GM18498 (cell line): ENCODE measurements at regions not wholly inside any gene's neighbourhood (a gene's known extent, or its start where the extent isn't known, plus 50 kb on each side); places are given as distances from the start of the nearest gene placed in this dataset.
"Not testable (repeated sequence)": the region's sequence is repeated elsewhere in the genome, so short reads cannot be mapped to it uniquely, and the experiment has no call there.

Source experiments
- ATAC-seq: cut with Tn5 transposase; IDR thresholded peaks from one replicate; pipeline ENCODE4 v1.9.1; 2021; ENCODE audit warnings: mild to moderate bottlenecking, moderate library complexity; ENCODE audit not compliant: unreplicated experiment

DNA sequence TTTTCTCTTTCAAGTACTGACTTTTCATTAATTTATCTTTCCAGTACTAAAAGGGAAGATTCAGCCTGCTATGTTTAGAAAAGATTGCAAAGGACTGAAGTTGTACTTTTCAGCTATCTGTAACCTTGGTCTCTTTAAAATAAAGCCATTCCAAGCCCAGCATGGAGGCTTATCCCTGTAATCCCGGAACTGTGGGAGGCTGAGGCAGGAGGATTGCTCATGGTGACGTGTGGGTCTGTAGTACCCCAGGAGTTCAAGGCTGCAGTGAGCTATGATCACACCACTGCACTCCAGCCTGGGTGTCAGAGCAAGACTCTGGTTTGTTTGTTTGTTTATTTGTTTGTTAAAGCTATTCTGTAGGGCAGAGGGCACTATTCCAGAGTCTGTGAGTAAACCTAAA lies 50.6 kb upstream of the TMEM170B start:
- no peak for ATAC-seq

DNA sequence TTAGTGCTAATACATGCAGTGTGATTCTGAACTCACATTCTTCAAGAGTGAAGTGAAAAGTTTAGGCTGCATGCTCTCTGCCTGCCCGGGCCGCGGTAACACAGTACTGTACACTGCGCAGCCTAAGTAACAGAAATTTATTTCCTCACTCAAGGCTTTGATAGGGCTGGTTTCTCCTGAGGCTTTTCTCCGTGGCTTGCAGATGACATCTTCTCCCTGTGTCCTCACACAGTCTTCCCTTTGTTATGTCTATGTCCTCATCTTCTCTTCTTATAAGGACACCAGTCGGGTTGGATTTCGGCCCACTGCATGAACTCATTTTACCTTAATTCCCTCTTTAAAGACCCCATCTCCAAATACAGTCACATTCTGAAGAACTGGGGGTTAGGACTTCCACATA lies 51.1 kb upstream of the TMEM170B start:
- ATAC-seq, result no peak

DNA sequence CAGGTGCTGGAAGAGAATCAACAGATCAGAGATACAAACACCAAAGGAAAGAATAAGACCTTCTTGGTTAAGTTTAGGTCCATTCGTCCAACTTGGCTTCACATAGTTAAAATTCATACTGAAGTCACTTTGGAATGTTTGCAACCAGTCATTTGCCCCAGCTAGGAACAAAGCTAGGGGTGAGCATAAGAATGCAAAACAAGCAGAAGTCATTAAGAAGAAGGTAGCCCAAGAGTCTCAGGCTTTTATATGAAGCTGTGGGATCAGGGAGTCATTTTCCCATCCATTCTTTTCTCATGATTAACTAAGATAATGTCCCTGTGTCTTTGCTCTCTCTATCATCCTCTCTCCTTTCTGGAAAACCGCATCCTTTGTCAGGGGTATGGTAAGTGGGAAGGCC lies 51.5 kb upstream of the TMEM170B start:
- ATAC-seq, result no peak

DNA sequence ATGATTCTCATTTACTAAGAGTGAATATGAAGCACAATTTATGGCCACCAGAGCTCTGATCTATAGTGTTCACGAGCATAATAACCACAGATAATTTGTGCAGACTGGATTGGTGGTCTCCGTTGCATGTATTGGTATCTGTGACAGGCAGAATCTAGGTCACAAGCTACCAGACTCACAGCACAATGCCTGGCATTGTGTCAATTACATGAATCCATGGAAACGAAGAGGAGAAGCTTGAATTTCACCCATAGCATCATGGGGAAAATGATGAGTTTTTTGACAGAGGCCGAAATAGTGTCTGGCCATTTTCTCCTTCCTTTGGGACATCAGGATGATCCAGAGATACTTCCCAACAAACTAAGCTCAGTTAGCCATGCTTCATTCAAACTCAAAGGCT lies 52.3 kb upstream of the TMEM170B start:
- no peak for ATAC-seq

DNA sequence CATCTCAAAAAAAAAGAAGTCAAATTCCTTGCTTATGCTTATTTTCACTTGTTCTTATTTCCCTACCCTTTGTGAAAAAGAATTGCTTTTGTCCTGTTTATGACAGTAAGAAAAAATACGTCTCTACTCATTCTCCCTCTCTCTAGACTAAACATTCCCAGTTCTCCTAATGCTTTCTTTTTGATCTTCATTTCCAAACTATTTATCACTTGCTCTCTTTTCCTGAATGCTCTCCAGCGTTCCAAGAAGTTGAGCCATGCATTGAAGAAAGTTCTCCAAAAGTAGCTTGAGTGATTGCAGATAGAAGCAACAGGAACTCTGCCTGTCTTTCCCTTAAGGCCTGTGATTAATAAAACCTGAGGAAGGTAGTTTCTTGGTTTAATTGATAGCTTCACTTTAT lies 53.1 kb upstream of the TMEM170B start:
- no peak for ATAC-seq

GRCh38 chr6:11482616-11483015 lies 54.9 kb upstream of the TMEM170B start:
- no peak for ATAC-seq

- ATAC-seq, result no peak
Observed at GRCh38 chr6:11480541-11480940, 57.0 kb upstream of the TMEM170B start.

DNA sequence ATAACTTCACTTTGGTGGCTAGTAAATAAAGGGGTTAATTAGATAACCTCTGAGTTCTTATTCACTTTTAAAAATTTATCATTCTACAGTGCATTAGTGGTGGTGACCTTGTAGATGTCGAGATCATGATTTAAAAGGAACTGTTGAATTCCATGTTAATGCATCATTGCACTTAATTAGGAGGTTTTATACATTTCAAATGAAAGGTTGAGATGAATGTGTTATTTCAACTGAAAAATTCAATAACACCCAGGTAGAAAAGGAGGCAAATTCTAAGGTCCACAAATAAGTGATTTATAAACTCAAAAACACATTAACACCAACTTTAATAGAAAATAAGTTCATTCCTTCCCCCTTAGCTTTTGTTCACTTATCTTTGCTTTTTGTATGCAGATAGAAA lies 58.3 kb upstream of the TMEM170B start:
- ATAC-seq, result no peak

DNA sequence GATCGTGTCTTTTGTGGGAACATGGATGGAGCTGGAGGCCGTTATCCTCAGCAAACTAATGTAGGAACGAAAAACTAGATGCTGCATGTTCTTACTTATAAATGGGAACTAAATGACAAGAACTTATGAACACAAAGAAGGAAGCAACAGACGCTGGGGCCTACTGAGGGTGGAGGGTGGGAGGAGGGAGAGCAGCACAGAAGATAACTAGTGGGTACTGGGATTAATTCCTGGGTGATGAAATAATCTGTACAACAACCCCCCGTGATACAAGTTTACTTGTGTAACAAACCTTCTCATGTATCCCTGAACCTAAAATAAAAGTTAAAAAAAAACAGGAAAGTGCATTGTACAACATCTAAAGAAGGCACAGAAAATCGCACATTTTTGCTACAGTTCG lies 59.0 kb upstream of the TMEM170B start:
- no peak for ATAC-seq

DNA sequence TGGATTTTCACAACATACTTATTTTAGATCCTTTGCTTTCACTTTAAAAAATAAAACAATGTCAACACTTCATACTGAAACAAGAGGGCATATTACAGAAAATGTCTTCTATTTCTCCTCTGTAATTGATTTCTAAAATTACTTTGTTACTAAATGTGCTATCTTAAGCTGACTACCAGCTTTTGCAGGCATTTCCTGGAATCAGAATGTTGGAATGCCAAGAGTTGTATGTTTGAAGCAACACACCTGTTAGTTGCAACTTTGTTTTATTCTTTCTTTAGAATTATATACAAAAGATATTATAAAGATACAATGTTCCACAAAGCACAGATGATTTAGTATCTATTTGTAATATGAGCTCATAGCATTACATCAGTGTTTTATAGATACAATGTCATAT lies 62.5 kb upstream of the TMEM170B start:
- no peak for ATAC-seq

DNA sequence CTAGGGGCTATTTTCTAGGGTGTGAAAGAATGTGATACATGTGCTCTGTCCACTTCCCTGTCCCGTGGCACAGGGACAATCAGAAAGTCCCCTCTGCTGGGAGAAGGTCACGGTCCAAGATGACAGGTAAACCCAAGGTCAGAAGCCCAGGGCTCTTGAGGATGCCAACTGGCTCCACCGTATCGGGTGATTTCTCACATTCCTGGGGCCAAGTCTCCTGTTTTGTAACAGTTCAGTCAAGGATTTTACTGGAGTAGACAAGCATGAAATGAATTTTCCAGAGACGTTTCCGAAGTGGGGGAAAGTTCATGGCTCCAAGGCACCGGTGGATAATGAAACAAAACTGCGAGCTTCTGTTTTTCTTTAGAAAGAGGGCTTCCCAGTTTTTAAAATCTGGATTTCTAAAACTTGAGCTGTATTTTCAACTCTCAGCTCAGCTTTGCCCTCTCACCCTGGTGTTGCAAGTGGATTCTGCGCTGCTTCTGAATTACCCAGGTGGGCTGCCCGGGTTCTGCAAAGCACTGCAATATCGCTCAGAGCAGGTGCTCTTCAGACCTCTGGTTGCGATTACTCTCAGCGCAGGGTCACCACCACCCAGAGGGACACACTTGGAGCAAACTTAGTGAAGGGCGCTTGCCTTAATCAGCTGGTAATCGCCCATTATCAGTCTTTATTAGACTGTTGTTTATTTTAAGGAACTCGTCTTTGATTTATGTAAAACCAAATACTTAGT lies 64.4 kb upstream of the TMEM170B start:
- ATAC-seq, result no peak

DNA sequence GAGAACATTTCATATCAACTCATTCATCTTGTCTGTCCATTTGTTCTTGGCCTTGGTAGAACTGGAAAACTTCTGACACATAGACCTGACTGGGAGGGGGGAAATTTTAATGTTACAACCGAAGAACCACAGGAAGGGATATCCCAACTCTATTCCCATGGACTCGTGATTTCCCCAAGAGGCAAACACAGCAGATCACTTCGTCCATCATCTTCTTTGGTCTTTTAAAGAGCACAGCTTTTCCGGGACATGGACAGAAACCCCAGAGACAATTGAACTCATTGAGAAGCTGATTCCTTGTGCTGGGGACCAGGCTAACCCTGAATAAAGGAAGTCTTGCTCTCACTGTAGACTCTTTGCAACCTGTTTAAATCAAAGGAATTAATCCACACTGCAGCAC lies 66.3 kb upstream of the TMEM170B start:
- ATAC-seq, result no peak

GRCh38 chr6:11469684-11470083 lies 67.9 kb upstream of the TMEM170B start:
- no peak for ATAC-seq

- not testable (repeated sequence) for ATAC-seq
Observed at GRCh38 chr6:11468271-11468670, 69.3 kb upstream of the TMEM170B start.

DNA sequence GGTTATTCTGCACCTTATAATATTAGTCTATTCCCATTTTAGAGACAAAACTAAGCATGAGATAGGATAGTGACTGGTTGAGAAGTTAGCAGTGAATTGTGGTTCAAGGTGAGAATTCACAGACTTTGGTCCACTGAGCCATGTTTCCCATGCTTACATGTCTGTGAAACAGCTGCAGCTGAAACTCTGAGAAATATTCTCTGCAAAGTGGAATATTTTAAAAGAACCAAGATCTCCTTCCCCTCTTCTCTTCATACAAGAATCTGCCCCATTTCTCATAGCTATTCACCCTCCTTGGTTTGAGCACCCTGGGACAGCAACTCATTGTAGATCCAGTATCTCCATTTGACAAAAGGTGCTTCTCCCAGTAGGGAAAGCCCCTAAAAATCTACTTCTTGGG lies 70.2 kb upstream of the TMEM170B start:
- peak; percentile 73 for ATAC-seq

GRCh38 chr6:11463398-11463780 lies 74.2 kb upstream of the TMEM170B start:
- no peak for ATAC-seq

DNA sequence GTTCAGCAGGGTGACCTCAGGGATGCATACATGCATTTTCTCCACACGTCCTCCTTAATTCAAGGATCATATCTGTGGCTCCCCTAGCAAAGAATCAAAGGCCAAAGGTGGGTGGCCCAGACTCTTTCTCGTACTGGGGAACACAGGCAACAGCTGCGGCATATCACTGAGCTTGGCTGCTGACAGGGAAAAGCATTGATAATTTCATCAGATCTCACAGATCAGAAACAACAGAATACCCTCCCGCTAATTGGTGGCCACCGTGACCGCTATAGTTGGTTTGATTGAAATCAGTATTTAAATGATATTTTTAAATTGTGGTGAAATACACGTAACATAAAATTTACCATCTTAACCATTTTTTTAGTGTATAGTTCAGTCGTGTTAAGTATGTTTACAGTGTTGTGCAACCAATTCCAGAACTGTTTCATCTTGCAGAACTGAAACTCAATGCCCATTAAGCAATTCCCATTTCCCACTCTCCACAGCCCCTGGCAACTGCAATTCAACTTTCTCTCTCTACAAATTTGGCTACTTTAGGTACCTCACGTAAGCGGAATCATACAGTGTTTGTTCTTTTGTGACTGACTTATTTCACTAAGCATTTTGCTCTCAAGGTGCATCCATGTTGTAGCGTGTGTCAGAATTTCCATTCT lies 74.7 kb upstream of the TMEM170B start:
- ATAC-seq, result no peak

DNA sequence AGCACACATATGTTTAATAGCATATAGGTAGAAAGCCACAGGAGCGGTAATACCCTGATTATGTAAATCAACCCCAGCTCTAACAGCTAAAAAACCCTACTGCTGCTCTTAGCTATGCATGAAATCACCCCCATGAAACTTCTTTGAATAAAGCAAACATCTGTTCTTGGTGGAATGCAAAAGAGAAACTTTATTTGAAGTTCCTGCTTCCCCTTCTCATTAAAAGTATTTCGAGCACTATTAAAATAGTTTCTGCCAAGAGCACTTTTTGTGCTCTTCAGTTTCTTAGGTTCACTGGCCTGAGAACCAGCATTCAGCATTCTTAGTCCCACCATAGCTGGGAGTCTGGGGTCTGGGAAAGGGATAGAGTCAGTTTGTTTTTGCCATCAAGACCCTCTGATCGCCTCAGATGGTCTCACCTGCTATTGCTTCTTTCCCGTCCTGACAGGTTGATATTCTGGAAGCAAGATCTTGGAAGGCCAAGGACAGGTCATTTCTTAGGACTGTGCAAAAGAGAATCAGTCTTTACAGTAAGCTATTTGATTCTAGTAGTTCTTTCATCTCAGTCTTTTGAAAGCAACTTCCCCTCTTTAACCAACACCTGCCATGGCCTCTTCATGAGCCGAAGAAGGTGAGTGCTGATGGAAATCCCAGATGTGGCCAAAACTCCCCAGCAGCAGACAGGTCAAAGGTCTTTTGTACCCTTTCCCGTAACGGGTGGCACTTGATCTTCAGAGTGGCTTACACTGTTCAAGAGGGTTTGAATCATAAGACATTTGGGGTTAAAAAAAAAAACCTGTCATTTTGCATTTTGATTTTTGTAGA lies 76.5 kb upstream of the TMEM170B start:
- peak; percentile 83 for ATAC-seq

DNA sequence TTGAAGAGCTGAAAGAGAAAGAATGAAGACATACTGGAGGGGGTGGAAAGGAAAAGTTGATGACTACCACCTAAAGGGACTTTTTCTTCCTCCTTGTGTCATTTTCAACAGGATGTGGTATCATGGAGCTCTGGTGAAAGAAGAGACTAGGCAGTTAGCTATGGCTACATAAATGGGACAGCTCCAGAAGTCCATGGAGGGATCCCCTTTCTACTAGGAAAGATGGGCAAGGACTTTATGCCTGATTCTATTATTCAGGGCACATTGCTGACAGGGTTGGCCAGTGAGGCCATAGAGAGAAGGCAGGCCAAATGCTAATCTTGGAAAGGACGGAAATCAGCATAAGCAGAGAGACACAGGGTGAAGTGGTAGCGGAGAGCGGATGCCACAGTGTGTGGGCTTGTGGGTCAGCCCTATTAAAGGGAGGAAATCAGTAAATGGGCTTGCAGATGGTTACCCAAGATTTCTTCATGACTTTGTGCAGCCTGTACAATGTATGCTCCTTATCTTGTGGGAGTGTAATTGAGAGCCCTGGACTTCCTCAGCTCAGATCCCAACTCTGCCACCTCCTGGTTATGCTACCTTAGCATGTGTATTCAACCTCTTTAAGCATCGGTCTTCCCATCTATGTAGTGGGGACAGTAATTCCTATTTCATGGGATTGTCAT lies 77.4 kb upstream of the TMEM170B start:
- ATAC-seq, result peak; percentile 41

GRCh38 chr6:11459079-11459610 lies 78.4 kb upstream of the TMEM170B start:
- ATAC-seq, result peak; percentile 55

DNA sequence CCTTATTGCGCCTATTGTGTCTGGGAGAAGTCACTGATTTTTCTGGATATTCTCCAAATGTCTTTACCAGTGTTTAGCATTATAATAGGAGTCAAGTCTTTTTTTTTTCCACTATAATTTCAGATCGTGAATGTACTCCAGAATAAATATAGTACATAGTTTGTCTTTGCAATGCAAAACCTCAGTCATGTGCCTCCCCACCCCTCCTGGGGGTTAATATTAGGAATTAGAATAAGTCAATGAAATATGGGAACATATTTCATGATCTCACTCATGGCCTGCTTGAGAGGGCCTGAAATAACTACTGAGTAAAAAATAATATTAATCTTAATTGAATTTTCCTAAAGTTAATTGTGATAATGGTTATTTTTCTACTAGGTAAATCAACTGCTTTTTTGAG lies 79.0 kb upstream of the TMEM170B start:
- ATAC-seq, result no peak
